Suppressor macrophage (primary cell): ENCODE measurements at regions not wholly inside any gene's neighbourhood (a gene's known extent, or its start where the extent isn't known, plus 50 kb on each side); places are given as distances from the start of the nearest gene placed in this dataset.

Source experiments
- DNase-seq, 4 experiments: peaks; one replicate each; pipeline ENCODE4 v3.0.0-alpha.2; 2020 to 2022

GRCh38 chr22:22148905-22149304 is 95.7 kb upstream of the VPREB1 start:
- DNase-seq = no peak

- DNase-seq = no peak
Observed at GRCh38 chr22:22144858-22145257, 99.7 kb upstream of the VPREB1 start.

GRCh38 chr22:22143448-22143847 is 101.1 kb upstream of the VPREB1 start:
- DNase-seq = no peak

GRCh38 chr22:22142661-22143060 is 101.9 kb upstream of the VPREB1 start:
- DNase-seq = no peak

- no peak for DNase-seq
Observed at GRCh38 chr22:22141771-22142591, 102.6 kb upstream of the VPREB1 start.

- DNase-seq = no peak
Observed at GRCh38 chr22:22141031-22141430, 103.6 kb upstream of the VPREB1 start.

GRCh38 chr22:22139364-22139763 is 105.2 kb upstream of the VPREB1 start:
- DNase-seq = no peak

- DNase-seq = no peak
Observed at GRCh38 chr22:22138915-22139314, 105.7 kb upstream of the VPREB1 start.

GRCh38 chr22:22137891-22138290 is 106.7 kb upstream of the VPREB1 start:
- DNase-seq = no peak

- DNase-seq = no peak
Observed at GRCh38 chr22:22133910-22134309, 110.7 kb upstream of the VPREB1 start.

- DNase-seq = no peak
Observed at GRCh38 chr22:22130953-22131608, 113.5 kb upstream of the VPREB1 start.

GRCh38 chr22:22129387-22129786 is 115.2 kb upstream of the VPREB1 start:
- DNase-seq = no peak

GRCh38 chr22:22128440-22128839 is 116.1 kb upstream of the VPREB1 start:
- no peak for DNase-seq

GRCh38 chr22:22127100-22127499 is 117.5 kb upstream of the VPREB1 start:
- DNase-seq = no peak

- no peak for DNase-seq
Observed at GRCh38 chr22:22125579-22126468, 118.8 kb upstream of the VPREB1 start.

GRCh38 chr22:22125028-22125578 is 119.5 kb upstream of the VPREB1 start:
- no peak for DNase-seq

GRCh38 chr22:22124374-22124773 is 120.2 kb upstream of the VPREB1 start:
- no peak for DNase-seq

GRCh38 chr22:22123960-22124278 is 120.7 kb upstream of the VPREB1 start:
- DNase-seq = no peak

- no peak for DNase-seq
Observed at GRCh38 chr22:22123118-22123959, 121.2 kb upstream of the VPREB1 start.

GRCh38 chr22:22122348-22123117 is 122.1 kb upstream of the VPREB1 start:
- no peak for DNase-seq

- DNase-seq = no peak
Observed at GRCh38 chr22:22121445-22121844, 123.1 kb upstream of the VPREB1 start.
